ENCODE measurements at regions not wholly inside any gene's neighbourhood (a gene's known extent, or its start where the extent isn't known, plus 50 kb on each side); places are given as distances from the start of the nearest gene placed in this dataset.

- Histone ChIP-seq H3K27me3 (no peaks in the 10 kb centered on the region), H3K27ac (no peak overlapping the region), H3K36me3 (no peaks in the 10 kb centered on the region), H3K9me3 (no peaks in the 10 kb centered on the region), H3K4me1 (no peaks in the 10 kb centered on the region), H3K4me3 (no peak overlapping the region)
- DNase-seq (ENCODE audit: low spot score) = no peak
- TF ChIP-seq CTCF (IDR thresholded peaks at IDR 0.05) = no peak
These were observed 273.7 kb downstream of the GPAT3 start for GRCh38 chr4:83809581-83809980.

- no peaks in the 10 kb centered on the region for H3K9me3 ChIP-seq
- no peaks in the 10 kb centered on the region for H3K36me3 ChIP-seq
- no peak overlapping the region for H3K27ac ChIP-seq
- TF ChIP-seq CTCF (IDR thresholded peaks at IDR 0.05) = no peak
- no peaks in the 10 kb centered on the region for H3K4me1 ChIP-seq
- H3K27me3 ChIP-seq = no peaks in the 10 kb centered on the region
- no peak for DNase-seq (ENCODE audit: low spot score)
- no peak overlapping the region for H3K4me3 ChIP-seq
These were observed 257.6 kb downstream of the GPAT3 start for GRCh38 chr4:83793481-83793880.

- no peaks in the 10 kb centered on the region for H3K9me3 ChIP-seq
- H3K36me3 ChIP-seq = no peaks in the 10 kb centered on the region
- no peak overlapping the region for H3K4me3 ChIP-seq
- no peaks in the 10 kb centered on the region for H3K4me1 ChIP-seq
- no peak for TF ChIP-seq CTCF (IDR thresholded peaks at IDR 0.05)
- DNase-seq (ENCODE audit: low spot score) = no peak
- H3K27me3 ChIP-seq = no peaks in the 10 kb centered on the region
- no peak overlapping the region for H3K27ac ChIP-seq
These were observed 250.0 kb downstream of the GPAT3 start for GRCh38 chr4:83785891-83786290.

- no peaks in the 10 kb centered on the region for H3K4me1 ChIP-seq
These were observed 247.3 kb downstream of the GPAT3 start for GRCh38 chr4:83783215-83783614.

GRCh38 chr4:83782591-83782990 lies 246.7 kb downstream of the GPAT3 start:
- DNase-seq (ENCODE audit: low spot score) = no peak
- Histone ChIP-seq H3K27me3 (no peaks in the 10 kb centered on the region), H3K27ac (no peak overlapping the region), H3K36me3 (no peaks in the 10 kb centered on the region), H3K9me3 (no peaks in the 10 kb centered on the region), H3K4me1 (no peaks in the 10 kb centered on the region), H3K4me3 (no peak overlapping the region)
- TF ChIP-seq CTCF (IDR thresholded peaks at IDR 0.05) = no peak

More at GRCh38 chr4:83783215-83783614, 247.3 kb downstream of the GPAT3 start:
- Histone ChIP-seq H3K36me3 (no peaks in the 10 kb centered on the region), H3K9me3 (no peaks in the 10 kb centered on the region), H3K27me3 (no peaks in the 10 kb centered on the region), H3K27ac (no peak overlapping the region), H3K4me3 (no peak overlapping the region)
- no peak for DNase-seq (ENCODE audit: low spot score)
- no peak for TF ChIP-seq CTCF (IDR thresholded peaks at IDR 0.05)

GRCh38 chr4:83781434-83781833 lies 245.5 kb downstream of the GPAT3 start:
- TF ChIP-seq CTCF (IDR thresholded peaks at IDR 0.05) = no peak
- H3K9me3 ChIP-seq = no peaks in the 10 kb centered on the region
- DNase-seq (ENCODE audit: low spot score) = no peak
- no peak overlapping the region for H3K27ac ChIP-seq
- H3K4me3 ChIP-seq = no peak overlapping the region
- no peaks in the 10 kb centered on the region for H3K36me3 ChIP-seq
- H3K27me3 ChIP-seq = no peaks in the 10 kb centered on the region
- H3K4me1 ChIP-seq = no peaks in the 10 kb centered on the region

All from right atrium auricular region (tissue), 2 donors.